ENCODE measurements at regions not wholly inside any gene's neighbourhood (a gene's known extent, or its start where the extent isn't known, plus 50 kb on each side); places are given as distances from the start of the nearest gene placed in this dataset.

DNA sequence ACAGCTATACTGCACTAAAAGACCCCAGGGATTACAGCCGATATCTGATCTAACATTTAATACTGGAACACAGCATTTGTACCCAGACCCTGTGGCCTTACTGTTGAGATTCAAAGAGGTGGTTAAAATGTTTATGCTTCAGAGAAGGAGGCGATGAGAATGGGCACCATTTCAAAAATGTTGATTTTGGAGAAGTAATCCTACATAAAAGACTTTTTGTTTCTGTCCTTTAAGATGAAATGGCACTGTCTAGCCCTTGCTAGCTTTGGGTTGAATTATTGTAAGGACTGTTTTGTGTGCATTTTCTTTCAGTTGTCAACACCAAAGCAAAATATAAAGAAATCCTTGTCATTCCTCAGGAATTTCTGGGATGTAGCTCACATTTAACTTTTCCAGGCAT lies 288.5 kb upstream of the ANKH start:
- Histone ChIP-seq H3K4me1 (replicated peaks in 1 of 2; ENCODE audit: control insufficient read depth in 2 of 2, insufficient read depth in 2 of 2, low read length in 2 of 2) (no peaks in the 10 kb centered on the region), H3K9ac (ENCODE audit: insufficient read depth in 1 of 2, low read depth in 2 of 2, low read length in 2 of 2) (no peak overlapping the region), H3K4me3 (no peak overlapping the region), H3K36me3 (ENCODE audit: control insufficient read depth, insufficient read depth, low read length) (no peaks in the 10 kb centered on the region), H3K79me2 (ENCODE audit: control insufficient read depth, insufficient read depth, low read length) (no peaks in the 10 kb centered on the region), H3K27me3 (ENCODE audit: control insufficient read depth in 2 of 2, insufficient read depth in 2 of 2, low read length in 2 of 2) (no peaks in the 10 kb centered on the region), H3K9me3 (replicated peaks; ENCODE audit: control insufficient read depth, insufficient read depth, low read depth, low read length) (peaks cover 1% of the 10 kb centered on the region; the same call in 1 of the 2 replicates), H3K4me2 (ENCODE audit: insufficient read depth, low read length) (no peak overlapping the region), H3K27ac (ENCODE audit: extremely low read depth, low read depth, low read length) (no peak overlapping the region), H3K9me1 (ENCODE audit: control insufficient read depth, insufficient read depth, low read length) (no peaks in the 10 kb centered on the region), H4K20me1 (replicated peaks; ENCODE audit: control insufficient read depth, insufficient read depth, low read length) (no peaks in the 10 kb centered on the region), H2AFZ (ENCODE audit: low read depth, low read length) (no peak overlapping the region)
- intact Hi-C loops (cut with micrococcal nuclease) (no loop called here), in situ Hi-C loops (cut with MboI) (no loop called here)
- CTCF ChIA-PET (ENCODE audit: low intra/inter-chr PET ratio), result no interaction called here
- DNase-seq (ENCODE audit: extremely low read depth in 1 of 4, low spot score in 3 of 4), result no peak
- ATAC-seq, result no peak
- FAIRE-seq, result no peak
- BruUV-seq (replicated peaks), result no TSS peak
- POLR2A ChIA-PET, result no interaction called here
- WGBS (ENCODE audit: insufficient coverage, low coverage, missing lambda C conversion rate), result 9% methylated on average over 2 of the region's 2 CpGs
- TF ChIP-seq, protein P1, sequence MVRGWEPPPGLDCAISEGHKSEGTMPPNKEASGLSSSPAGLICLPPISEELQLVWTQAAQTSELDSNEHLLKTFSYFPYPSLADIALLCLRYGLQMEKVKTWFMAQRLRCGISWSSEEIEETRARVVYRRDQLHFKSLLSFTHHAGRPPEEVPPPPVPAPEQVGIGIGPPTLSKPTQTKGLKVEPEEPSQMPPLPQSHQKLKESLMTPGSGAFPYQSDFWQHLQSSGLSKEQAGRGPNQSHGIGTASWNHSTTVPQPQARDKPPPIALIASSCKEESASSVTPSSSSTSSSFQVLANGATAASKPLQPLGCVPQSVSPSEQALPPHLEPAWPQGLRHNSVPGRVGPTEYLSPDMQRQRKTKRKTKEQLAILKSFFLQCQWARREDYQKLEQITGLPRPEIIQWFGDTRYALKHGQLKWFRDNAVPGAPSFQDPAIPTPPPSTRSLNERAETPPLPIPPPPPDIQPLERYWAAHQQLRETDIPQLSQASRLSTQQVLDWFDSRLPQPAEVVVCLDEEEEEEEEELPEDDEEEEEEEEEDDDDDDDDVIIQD (CRISPR knock-in tag; IDR thresholded peaks at IDR 0.05), result no peak
- TF ChIP-seq, protein P2, sequence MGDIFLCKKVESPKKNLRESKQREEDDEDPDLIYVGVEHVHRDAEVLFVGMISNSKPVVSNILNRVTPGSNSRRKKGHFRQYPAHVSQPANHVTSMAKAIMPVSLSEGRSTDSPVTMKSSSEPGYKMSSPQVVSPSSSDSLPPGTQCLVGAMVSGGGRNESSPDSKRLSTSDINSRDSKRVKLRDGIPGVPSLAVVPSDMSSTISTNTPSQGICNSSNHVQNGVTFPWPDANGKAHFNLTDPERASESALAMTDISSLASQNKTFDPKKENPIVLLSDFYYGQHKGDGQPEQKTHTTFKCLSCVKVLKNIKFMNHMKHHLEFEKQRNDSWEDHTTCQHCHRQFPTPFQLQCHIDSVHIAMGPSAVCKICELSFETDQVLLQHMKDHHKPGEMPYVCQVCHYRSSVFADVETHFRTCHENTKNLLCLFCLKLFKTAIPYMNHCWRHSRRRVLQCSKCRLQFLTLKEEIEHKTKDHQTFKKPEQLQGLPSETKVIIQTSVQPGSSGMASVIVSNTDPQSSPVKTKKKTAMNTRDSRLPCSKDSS (IDR thresholded peaks at IDR 0.05; ENCODE audit: low read depth, partially characterized antibody), result no peak
- TF ChIP-seq, protein P3, sequence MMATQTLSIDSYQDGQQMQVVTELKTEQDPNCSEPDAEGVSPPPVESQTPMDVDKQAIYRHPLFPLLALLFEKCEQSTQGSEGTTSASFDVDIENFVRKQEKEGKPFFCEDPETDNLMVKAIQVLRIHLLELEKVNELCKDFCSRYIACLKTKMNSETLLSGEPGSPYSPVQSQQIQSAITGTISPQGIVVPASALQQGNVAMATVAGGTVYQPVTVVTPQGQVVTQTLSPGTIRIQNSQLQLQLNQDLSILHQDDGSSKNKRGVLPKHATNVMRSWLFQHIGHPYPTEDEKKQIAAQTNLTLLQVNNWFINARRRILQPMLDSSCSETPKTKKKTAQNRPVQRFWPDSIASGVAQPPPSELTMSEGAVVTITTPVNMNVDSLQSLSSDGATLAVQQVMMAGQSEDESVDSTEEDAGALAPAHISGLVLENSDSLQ (IDR thresholded peaks at IDR 0.05), result no peak
- TF ChIP-seq, protein P4, sequence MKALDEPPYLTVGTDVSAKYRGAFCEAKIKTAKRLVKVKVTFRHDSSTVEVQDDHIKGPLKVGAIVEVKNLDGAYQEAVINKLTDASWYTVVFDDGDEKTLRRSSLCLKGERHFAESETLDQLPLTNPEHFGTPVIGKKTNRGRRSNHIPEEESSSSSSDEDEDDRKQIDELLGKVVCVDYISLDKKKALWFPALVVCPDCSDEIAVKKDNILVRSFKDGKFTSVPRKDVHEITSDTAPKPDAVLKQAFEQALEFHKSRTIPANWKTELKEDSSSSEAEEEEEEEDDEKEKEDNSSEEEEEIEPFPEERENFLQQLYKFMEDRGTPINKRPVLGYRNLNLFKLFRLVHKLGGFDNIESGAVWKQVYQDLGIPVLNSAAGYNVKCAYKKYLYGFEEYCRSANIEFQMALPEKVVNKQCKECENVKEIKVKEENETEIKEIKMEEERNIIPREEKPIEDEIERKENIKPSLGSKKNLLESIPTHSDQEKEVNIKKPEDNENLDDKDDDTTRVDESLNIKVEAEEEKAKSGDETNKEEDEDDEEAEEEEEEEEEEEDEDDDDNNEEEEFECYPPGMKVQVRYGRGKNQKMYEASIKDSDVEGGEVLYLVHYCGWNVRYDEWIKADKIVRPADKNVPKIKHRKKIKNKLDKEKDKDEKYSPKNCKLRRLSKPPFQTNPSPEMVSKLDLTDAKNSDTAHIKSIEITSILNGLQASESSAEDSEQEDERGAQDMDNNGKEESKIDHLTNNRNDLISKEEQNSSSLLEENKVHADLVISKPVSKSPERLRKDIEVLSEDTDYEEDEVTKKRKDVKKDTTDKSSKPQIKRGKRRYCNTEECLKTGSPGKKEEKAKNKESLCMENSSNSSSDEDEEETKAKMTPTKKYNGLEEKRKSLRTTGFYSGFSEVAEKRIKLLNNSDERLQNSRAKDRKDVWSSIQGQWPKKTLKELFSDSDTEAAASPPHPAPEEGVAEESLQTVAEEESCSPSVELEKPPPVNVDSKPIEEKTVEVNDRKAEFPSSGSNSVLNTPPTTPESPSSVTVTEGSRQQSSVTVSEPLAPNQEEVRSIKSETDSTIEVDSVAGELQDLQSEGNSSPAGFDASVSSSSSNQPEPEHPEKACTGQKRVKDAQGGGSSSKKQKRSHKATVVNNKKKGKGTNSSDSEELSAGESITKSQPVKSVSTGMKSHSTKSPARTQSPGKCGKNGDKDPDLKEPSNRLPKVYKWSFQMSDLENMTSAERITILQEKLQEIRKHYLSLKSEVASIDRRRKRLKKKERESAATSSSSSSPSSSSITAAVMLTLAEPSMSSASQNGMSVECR (CRISPR knock-in tag; IDR thresholded peaks at IDR 0.05), result no peak

All from K562 (cell line).